H1 (cell line): ENCODE measurements at regions not wholly inside any gene's neighbourhood (a gene's known extent, or its start where the extent isn't known, plus 50 kb on each side); places are given as distances from the start of the nearest gene placed in this dataset.
"Not testable (repeated sequence)": the region's sequence is repeated elsewhere in the genome, so short reads cannot be mapped to it uniquely, and the experiment has no call there.

Experiments
- GABPA ChIP-seq: IDR thresholded peaks from 2 replicates; pipeline ENCODE4 v1.6.1; 2011; ENCODE audit warnings: mild to moderate bottlenecking, low read length, moderate library complexity, borderline replicate concordance; ENCODE audit not compliant: insufficient read depth
- POLR2A ChIP-seq, 2 experiments: IDR thresholded peaks; 1 replicate in 1 of 2; 2 replicates in 1 of 2; pipeline ENCODE4 v1.6.1; 2011; ENCODE audit warnings: low read depth in 2 of 2, low read length in 2 of 2, mild to moderate bottlenecking in 2 of 2; ENCODE audit errors: control extremely low read depth in 1 of 2
- ZNF274 ChIP-seq: IDR thresholded peaks from 2 replicates; pipeline ENCODE4 v1.7.0; 2012; ENCODE audit warnings: low read length, borderline replicate concordance; ENCODE audit errors: extremely low read depth

GRCh38 chr3:16773594-16773993 lies 111.2 kb upstream of the PLCL2 start:
- TF ChIP-seq GABPA; POLR2A (IDR thresholded peaks at IDR 0.05; ENCODE audit: control extremely low read depth in 1 of 2, low read depth in 2 of 2, low read length in 2 of 2); ZNF274: not testable (repeated sequence)
